GM12878 (cell line): ENCODE measurements at regions not wholly inside any gene's neighbourhood (a gene's known extent, or its start where the extent isn't known, plus 50 kb on each side); places are given as distances from the start of the nearest gene placed in this dataset.
"Not testable (repeated sequence)": the region's sequence is repeated elsewhere in the genome, so short reads cannot be mapped to it uniquely, and the experiment has no call there.

Source experiments
- ATAC-seq: fragments of 200-7000 bp; cut with Tn5 transposase; 3 replicates; pipeline ENCODE4 v1.9.1; 2020; ENCODE audit warnings: mild to moderate bottlenecking, moderate library complexity
- BruUV-seq: library from RNA; stranded (reverse); fragments of 400-500 nt; replicated peaks from 2 replicates; lab custom pipeline; 2021; lab: Mats Ljungman, UMichigan
- CTCF ChIA-PET: fragments of 300-600 bp; sonication (Branson Sonifier 250); formaldehyde crosslinking; extraction: SDS; loops from one replicate; lab custom pipeline; 2021; ENCODE audit warnings: inconsistent platforms; lab: Yijun Ruan, JAX
- POLR2A ChIA-PET: fragments of 350-600 bp; formaldehyde crosslinking; extraction: SDS; loops from one replicate; lab custom pipeline; 2021; ENCODE audit warnings: inconsistent platforms; lab: Charles Lee
- RAD21 ChIA-PET: fragments of 300-600 bp; sonication (Branson Sonifier 250); formaldehyde crosslinking; loops from one replicate; lab custom pipeline; 2023; ENCODE audit warnings: antibody characterized with exemption; ENCODE audit not compliant: unreplicated experiment; lab: Charles Lee
- SMC1A ChIA-PET: fragments of 300-600 bp; sonication (Branson Sonifier 250); formaldehyde crosslinking; loops from one replicate; lab custom pipeline; 2023; ENCODE audit not compliant: unreplicated experiment, uncharacterized antibody; lab: Charles Lee
- DNase-seq: peaks from one replicate; pipeline ENCODE4 v3.0.0-alpha.2; 2011; ENCODE audit warnings: low read depth, low spot score
- FAIRE-seq: peaks from 3 replicates; lab custom pipeline; 2011; peaks lifted over from hg19 to GRCh38; lab: Jason Lieb, UNC
- H2AFZ ChIP-seq: 2 replicates; pipeline ENCODE4 v1.6.0; 2011; ENCODE audit warnings: low read depth, low read length, control low read depth; ENCODE audit not compliant: control insufficient read depth
- H3K27ac ChIP-seq: 2 replicates; pipeline ENCODE4 v1.5.1; 2011; ENCODE audit warnings: control low read depth; ENCODE audit not compliant: control insufficient read depth, insufficient read depth
- H3K27me3 ChIP-seq, 2 experiments: replicated peaks in 1 of 2; 2 replicates each; pipeline versions ENCODE4 v1.6.0 to v1.6.1; 2011; ENCODE audit warnings: low read length in 1 of 2; ENCODE audit not compliant: control insufficient read depth in 2 of 2, insufficient read depth in 2 of 2
- H3K36me3 ChIP-seq, 2 experiments: 2 replicates each; pipeline ENCODE4 v1.5.1; 2011; ENCODE audit warnings: low read length in 1 of 2; ENCODE audit not compliant: control insufficient read depth in 2 of 2, insufficient read depth in 2 of 2
- H3K4me1 ChIP-seq: 2 replicates; pipeline ENCODE4 v1.6.1; 2011; ENCODE audit warnings: mild to moderate bottlenecking, low read length, moderate library complexity, mixed read lengths; ENCODE audit not compliant: control insufficient read depth, insufficient read depth
- H3K4me2 ChIP-seq: 2 replicates; pipeline ENCODE4 v1.6.0; 2011; ENCODE audit warnings: control low read depth; ENCODE audit not compliant: control insufficient read depth, insufficient read depth
- H3K4me3 ChIP-seq: fragments of 200-600 bp; sonication (generic); 2 replicates; pipeline ENCODE4 v1.5.1; 2016
- H3K79me2 ChIP-seq: 2 replicates; pipeline ENCODE4 v1.6.0; 2011; ENCODE audit warnings: low read length; ENCODE audit not compliant: control insufficient read depth, insufficient read depth
- H3K9ac ChIP-seq: 2 replicates; pipeline ENCODE4 v1.8.0; 2011; ENCODE audit warnings: low read length, control low read depth, mixed read lengths; ENCODE audit not compliant: control insufficient read depth, insufficient read depth
- H3K9me3 ChIP-seq: replicated peaks from 3 replicates; pipeline ENCODE4 v1.5.1; 2011; ENCODE audit warnings: mild to moderate bottlenecking, low read length; ENCODE audit not compliant: control insufficient read depth, insufficient read depth
- H4K20me1 ChIP-seq: 2 replicates; pipeline ENCODE4 v1.6.0; 2011; ENCODE audit not compliant: control insufficient read depth, insufficient read depth
- BMI1 ChIP-seq: fragments of 450-650 bp; IDR thresholded peaks from 2 replicates; pipeline ENCODE4 v1.6.1; 2016; ENCODE audit warnings: mild to moderate bottlenecking, moderate library complexity, borderline replicate concordance
- CBFB ChIP-seq: IDR thresholded peaks from 2 replicates; pipeline ENCODE4 v1.6.1; 2016; ENCODE audit warnings: antibody characterized with exemption, low read depth
- CREB1 ChIP-seq: IDR thresholded peaks from 2 replicates; pipeline ENCODE4 v1.6.1; 2012; ENCODE audit warnings: low read depth, mild to moderate bottlenecking, inconsistent platforms
- EZH2 ChIP-seq: IDR thresholded peaks from 2 replicates; pipeline ENCODE4 v1.6.1; 2012; ENCODE audit warnings: low read depth, mild to moderate bottlenecking, control low read depth, inconsistent platforms, low read length, borderline replicate concordance; ENCODE audit not compliant: control insufficient read depth
- KLF5 ChIP-seq: fragments of 450-650 bp; IDR thresholded peaks from 2 replicates; pipeline ENCODE4 v1.6.1; 2014; ENCODE audit warnings: mild to moderate bottlenecking; ENCODE audit not compliant: partially characterized antibody
- MLLT1 ChIP-seq: fragments of 450-650 bp; IDR thresholded peaks from 2 replicates; pipeline ENCODE4 v1.6.1; 2016; ENCODE audit warnings: mild to moderate bottlenecking
- MTA2 ChIP-seq: fragments of 450-650 bp; IDR thresholded peaks from 2 replicates; pipeline ENCODE4 v1.6.1; 2016; ENCODE audit warnings: low read depth, mild to moderate bottlenecking, moderate library complexity
- NFXL1 ChIP-seq: fragments of 450-650 bp; IDR thresholded peaks from 2 replicates; pipeline ENCODE4 v1.6.1; 2017; ENCODE audit warnings: antibody characterized with exemption, mild to moderate bottlenecking, borderline replicate concordance
- NR2F1 ChIP-seq: fragments of 450-650 bp; conservative IDR thresholded peaks from 2 replicates; pipeline ENCODE4 v1.6.1; 2017; ENCODE audit warnings: mild to moderate bottlenecking
- PKNOX1 ChIP-seq: fragments of 450-650 bp; IDR thresholded peaks from 2 replicates; pipeline ENCODE4 v1.6.1; 2016; ENCODE audit warnings: mild to moderate bottlenecking
- SMAD5 ChIP-seq: IDR thresholded peaks from 2 replicates; pipeline ENCODE4 v1.6.1; 2016; ENCODE audit warnings: antibody characterized with exemption, low read depth
- SMARCA5 ChIP-seq: fragments of 450-650 bp; IDR thresholded peaks from 2 replicates; pipeline ENCODE4 v1.6.1; 2017; ENCODE audit warnings: mild to moderate bottlenecking
- TAF1 ChIP-seq: IDR thresholded peaks from 2 replicates; pipeline ENCODE4 v1.6.1; 2011; ENCODE audit warnings: mild to moderate bottlenecking, low read depth, low read length, borderline replicate concordance
- ZBED1 ChIP-seq: IDR thresholded peaks from 2 replicates; pipeline ENCODE4 v1.6.1; 2016; ENCODE audit warnings: borderline replicate concordance
- WGBS: methylation state at CpG from one replicate; pipeline ENCODE4 v1.1.6; 2016; ENCODE audit warnings: low lambda C conversion rate; ENCODE audit not compliant: insufficient replicate concordance, insufficient coverage; ENCODE audit errors: missing lambda C conversion rate; 5-methylcytosine and 5-hydroxymethylcytosine counted together
- in situ Hi-C: fragments of 300-500 bp; cut with MboI; formaldehyde crosslinking; loops from 9 replicates; pipeline ENCODE4 v1.14.3; 2018; ENCODE audit warnings: mixed read lengths
- intact Hi-C: fragments of 100-400 bp; cut with micrococcal nuclease; formaldehyde crosslinking; loops from one replicate; pipeline ENCODE4 v1.14.2; 2022; ENCODE audit not compliant: unreplicated experiment

GRCh38 chr9:74083681-74084433 lies 413.3 kb upstream of the RORB start:
- SMC1A ChIA-PET: no interaction called here
- no TSS peak for BruUV-seq
- DNase-seq (no peak), ATAC-seq (no peak), FAIRE-seq (no peak)
- Histone ChIP-seq H3K27me3 (no peaks in the 10 kb centered on the region), H4K20me1 (no peaks in the 10 kb centered on the region), H3K79me2 (no peaks in the 10 kb centered on the region), H3K4me2 (no peak overlapping the region), H3K4me3 (no peak overlapping the region), H3K4me1 (no peaks in the 10 kb centered on the region), H3K36me3 (no peaks in the 10 kb centered on the region), H3K27ac (no peak overlapping the region), H2AFZ (no peak overlapping the region), H3K9me3 (no peaks in the 10 kb centered on the region), H3K9ac (no peak overlapping the region)
- no peak for TF ChIP-seq CREB1
- no peak for TF ChIP-seq MTA2
- TF ChIP-seq MLLT1: no peak
- no peak for TF ChIP-seq SMAD5
- TF ChIP-seq KLF5: no peak
- no peak for TF ChIP-seq NFXL1
- no peak for TF ChIP-seq ZBED1
- no peak for TF ChIP-seq EZH2
- no peak for TF ChIP-seq NR2F1
- TF ChIP-seq CBFB: no peak
- no peak for TF ChIP-seq BMI1
- TF ChIP-seq TAF1: no peak
- no peak for TF ChIP-seq PKNOX1
- TF ChIP-seq SMARCA5: no peak
- 43% methylated on average over 2 of the region's 2 CpGs for WGBS
- in situ Hi-C loops: no loop called here
- intact Hi-C loops: no loop called here
- RAD21 ChIA-PET: no interaction called here
- POLR2A ChIA-PET: no interaction called here
- CTCF ChIA-PET: no interaction called here

- CTCF ChIA-PET, H3K36me3 ChIP-seq, H3K9ac ChIP-seq, H3K79me2 ChIP-seq, H3K4me2 ChIP-seq, H3K9me3 ChIP-seq, H3K27ac ChIP-seq, RAD21 ChIA-PET, H3K4me1 ChIP-seq, POLR2A ChIA-PET, intact Hi-C loops, DNase-seq, H3K27me3 ChIP-seq, ATAC-seq, H3K4me3 ChIP-seq, BruUV-seq, in situ Hi-C loops, FAIRE-seq, SMC1A ChIA-PET, H2AFZ ChIP-seq, H4K20me1 ChIP-seq: not testable (repeated sequence)
- 43% methylated on average over 5 of the region's 8 CpGs for WGBS
Observed at GRCh38 chr9:74085384-74086037, 411.6 kb upstream of the RORB start.
